PC-3 (cell line): ENCODE measurements at regions not wholly inside any gene's neighbourhood (a gene's known extent, or its start where the extent isn't known, plus 50 kb on each side); places are given as distances from the start of the nearest gene placed in this dataset.
"Not testable (repeated sequence)": the region's sequence is repeated elsewhere in the genome, so short reads cannot be mapped to it uniquely, and the experiment has no call there.

Experiments used
- ATAC-seq: fragments of 200-7000 bp; cut with Tn5 transposase; 2 replicates; pipeline ENCODE4 v1.9.1; 2020; ENCODE audit warnings: mild to moderate bottlenecking, moderate library complexity
- BruUV-seq: library from RNA; stranded (reverse); fragments of 400-500 nt; replicated peaks from 2 replicates; lab custom pipeline; 2021; lab: Mats Ljungman, UMichigan
- CTCF ChIA-PET: fragments of 300-600 bp; sonication (Branson Sonifier 250); formaldehyde crosslinking; loops from one replicate; lab custom pipeline; 2022; ENCODE audit warnings: antibody characterized with exemption; lab: Charles Lee
- POLR2A ChIA-PET: fragments of 300-600 bp; sonication (Branson Sonifier 250); formaldehyde crosslinking; loops from one replicate; lab custom pipeline; 2022; ENCODE audit warnings: antibody characterized with exemption; ENCODE audit not compliant: unreplicated experiment; lab: Charles Lee
- DNase-seq: peaks from one replicate; pipeline ENCODE4 v3.0.0-alpha.2; 2015
- H2AFZ ChIP-seq: fragments of 300-600 bp; sonication (generic); 2 replicates; pipeline ENCODE4 v1.6.0; 2016; ENCODE audit warnings: antibody characterized with exemption, low read length
- H3F3A ChIP-seq: fragments of 300-600 bp; sonication (generic); one replicate; pipeline ENCODE4 v1.6.0; 2017; ENCODE audit warnings: antibody characterized with exemption, low read length, control low read depth, mild to moderate bottlenecking; ENCODE audit not compliant: unreplicated experiment
- H3K27ac ChIP-seq: fragments of 300-600 bp; sonication (generic); 2 replicates; pipeline ENCODE4 v1.5.1; 2016; ENCODE audit warnings: mild to moderate bottlenecking, low read length
- H3K27me3 ChIP-seq: fragments of 300-600 bp; sonication (generic); 2 replicates; pipeline ENCODE4 v1.6.1; 2016; ENCODE audit warnings: low read length, mixed read lengths
- H3K36me3 ChIP-seq: fragments of 300-600 bp; sonication (generic); 2 replicates; pipeline ENCODE4 v1.6.1; 2016; ENCODE audit warnings: low read depth, mixed run types, low read length, mixed read lengths
- H3K4me1 ChIP-seq: fragments of 300-600 bp; sonication (generic); 2 replicates; pipeline ENCODE4 v1.5.1; 2016; ENCODE audit warnings: low read length; ENCODE audit not compliant: insufficient read depth
- H3K4me2 ChIP-seq: fragments of 300-600 bp; sonication (generic); 2 replicates; pipeline ENCODE4 v1.6.0; 2016; ENCODE audit warnings: low read length
- H3K4me3 ChIP-seq: fragments of 300-600 bp; sonication (generic); 2 replicates; pipeline ENCODE4 v1.5.1; 2016; ENCODE audit warnings: mild to moderate bottlenecking, low read length, mixed read lengths
- H3K79me2 ChIP-seq: fragments of 300-600 bp; sonication (generic); 2 replicates; pipeline ENCODE4 v1.6.1; 2017; ENCODE audit warnings: low read length, mixed read lengths
- H3K9ac ChIP-seq: fragments of 300-600 bp; sonication (generic); 2 replicates; pipeline ENCODE4 v1.6.0; 2016; ENCODE audit warnings: mild to moderate bottlenecking, low read length
- H3K9me2 ChIP-seq: fragments of 300-600 bp; sonication (generic); replicated peaks from 2 replicates; pipeline ENCODE4 v1.6.1; 2016; ENCODE audit warnings: mixed run types, low read length, mixed read lengths
- H3K9me3 ChIP-seq: fragments of 300-600 bp; sonication (generic); 2 replicates; pipeline ENCODE4 v1.6.1; 2016; ENCODE audit warnings: low read length, mixed read lengths
- H4K20me1 ChIP-seq: fragments of 300-600 bp; sonication (generic); 2 replicates; pipeline ENCODE4 v1.6.1; 2016; ENCODE audit warnings: low read length, mixed read lengths
- intact Hi-C: fragments of 100-400 bp; cut with micrococcal nuclease; formaldehyde crosslinking; loops from 2 replicates; pipeline ENCODE4 v1.9.0; 2023
- TF ChIP-seq, protein P1 (sequence below): fragments of 300-600 bp; sonication (generic); conservative IDR thresholded peaks from 2 replicates; pipeline ENCODE4 v1.5.1; 2017; ENCODE audit warnings: antibody characterized with exemption, low read depth, mild to moderate bottlenecking, low read length

DNA sequence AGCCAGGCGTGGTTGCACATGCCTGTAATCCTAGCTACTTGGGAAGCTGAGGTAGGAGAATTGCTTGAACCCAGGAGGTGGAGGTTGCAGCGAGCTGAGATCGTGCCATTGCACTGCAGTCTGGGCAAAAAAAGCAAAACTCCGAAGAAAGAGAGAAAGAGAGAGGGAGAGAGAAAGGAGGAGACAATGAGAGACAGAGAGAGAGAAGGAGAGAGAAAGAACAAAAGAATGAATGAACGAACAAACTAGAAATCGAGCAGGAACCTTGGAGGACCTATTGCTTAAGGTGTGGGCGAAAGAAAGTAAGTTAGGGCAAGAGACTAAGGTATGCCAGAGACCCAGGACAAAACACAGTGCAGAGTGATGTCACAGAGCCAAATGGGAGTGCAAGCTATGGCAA is 102.8 kb upstream of the FBXO28 start:
- H4K20me1 ChIP-seq, H3K9ac ChIP-seq, H3K4me2 ChIP-seq, H3K79me2 ChIP-seq, BruUV-seq, POLR2A ChIA-PET, intact Hi-C loops, H3K27me3 ChIP-seq, DNase-seq, H3K4me3 ChIP-seq, H3F3A ChIP-seq, H3K9me2 ChIP-seq, H3K27ac ChIP-seq, ATAC-seq, H3K4me1 ChIP-seq, H2AFZ ChIP-seq, CTCF ChIA-PET: not testable (repeated sequence)
- Histone ChIP-seq H3K9me3 (peaks cover 27% of the 10 kb centered on the region), H3K36me3 (peaks cover 13% of the 10 kb centered on the region)

DNA sequence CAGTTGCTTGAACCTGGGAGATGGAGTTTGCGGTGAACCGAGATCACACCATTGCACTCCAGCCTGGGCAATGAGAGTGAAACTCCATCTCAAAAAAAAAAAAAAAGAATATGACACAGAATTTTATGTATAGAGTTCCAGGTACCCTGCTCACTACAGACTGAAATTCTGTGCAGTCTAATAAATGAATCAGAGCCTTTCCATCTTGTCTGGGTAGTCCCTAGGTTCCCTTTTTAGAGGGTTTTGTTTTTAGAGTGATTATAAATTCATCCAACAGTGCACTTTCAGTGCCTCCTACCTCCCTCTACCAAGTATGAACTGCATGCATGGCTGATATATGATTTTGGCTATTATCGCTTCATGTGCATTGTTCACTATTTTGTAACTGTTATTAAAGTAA is 107.9 kb upstream of the FBXO28 start:
- H3K9ac ChIP-seq, H3K27ac ChIP-seq, H3K79me2 ChIP-seq, H3K9me3 ChIP-seq, CTCF ChIA-PET, H2AFZ ChIP-seq, H3K9me2 ChIP-seq, H3K27me3 ChIP-seq, DNase-seq, BruUV-seq, H3K4me2 ChIP-seq, H3K4me3 ChIP-seq, intact Hi-C loops, H3F3A ChIP-seq, ATAC-seq, POLR2A ChIA-PET, H4K20me1 ChIP-seq, H3K4me1 ChIP-seq: not testable (repeated sequence)
- H3K36me3 ChIP-seq = peaks cover 16% of the 10 kb centered on the region

DNA sequence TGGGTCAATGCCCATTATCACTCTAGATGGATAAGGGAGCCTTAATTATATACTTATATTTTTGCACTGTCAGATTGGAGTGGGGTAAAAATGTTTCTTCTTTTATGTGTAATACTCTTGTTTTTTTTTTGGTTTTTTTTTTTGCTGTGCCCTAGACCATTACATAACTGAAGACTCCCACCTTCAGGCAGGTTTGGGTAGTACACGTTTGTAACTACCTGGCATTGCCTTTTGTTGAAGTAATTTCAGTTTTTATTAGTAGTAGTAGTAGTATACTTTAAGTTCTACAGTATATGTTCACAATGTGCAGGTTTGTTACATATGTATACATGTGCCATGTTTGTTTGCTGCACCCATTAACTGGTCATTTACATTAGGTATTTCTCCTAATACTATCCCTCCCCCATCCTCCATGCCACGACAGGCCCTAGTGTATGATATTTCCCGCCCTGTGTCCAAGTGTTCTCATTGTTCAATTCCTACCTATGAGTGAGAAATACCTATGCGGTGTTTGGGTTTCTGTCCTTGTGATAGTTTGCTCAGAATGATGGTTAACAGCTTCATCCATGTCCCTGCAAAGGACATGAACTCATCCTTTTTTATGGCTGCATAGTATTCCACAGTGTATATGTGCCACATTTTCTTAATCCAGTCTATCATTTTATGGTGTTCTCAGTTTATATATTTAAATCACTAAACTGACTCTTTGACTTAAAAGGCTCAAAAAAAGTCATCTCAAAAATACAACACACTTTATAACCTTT is 109.2 kb upstream of the FBXO28 start:
- H3K4me2 ChIP-seq, H3K9me3 ChIP-seq, POLR2A ChIA-PET, H3K9me2 ChIP-seq, H3K4me3 ChIP-seq, ATAC-seq, H3K4me1 ChIP-seq, H3K27ac ChIP-seq, H3K79me2 ChIP-seq, H3K27me3 ChIP-seq, H4K20me1 ChIP-seq, H3K9ac ChIP-seq, H3F3A ChIP-seq, H2AFZ ChIP-seq, BruUV-seq, intact Hi-C loops, CTCF ChIA-PET: not testable (repeated sequence)
- TF ChIP-seq, protein P1, sequence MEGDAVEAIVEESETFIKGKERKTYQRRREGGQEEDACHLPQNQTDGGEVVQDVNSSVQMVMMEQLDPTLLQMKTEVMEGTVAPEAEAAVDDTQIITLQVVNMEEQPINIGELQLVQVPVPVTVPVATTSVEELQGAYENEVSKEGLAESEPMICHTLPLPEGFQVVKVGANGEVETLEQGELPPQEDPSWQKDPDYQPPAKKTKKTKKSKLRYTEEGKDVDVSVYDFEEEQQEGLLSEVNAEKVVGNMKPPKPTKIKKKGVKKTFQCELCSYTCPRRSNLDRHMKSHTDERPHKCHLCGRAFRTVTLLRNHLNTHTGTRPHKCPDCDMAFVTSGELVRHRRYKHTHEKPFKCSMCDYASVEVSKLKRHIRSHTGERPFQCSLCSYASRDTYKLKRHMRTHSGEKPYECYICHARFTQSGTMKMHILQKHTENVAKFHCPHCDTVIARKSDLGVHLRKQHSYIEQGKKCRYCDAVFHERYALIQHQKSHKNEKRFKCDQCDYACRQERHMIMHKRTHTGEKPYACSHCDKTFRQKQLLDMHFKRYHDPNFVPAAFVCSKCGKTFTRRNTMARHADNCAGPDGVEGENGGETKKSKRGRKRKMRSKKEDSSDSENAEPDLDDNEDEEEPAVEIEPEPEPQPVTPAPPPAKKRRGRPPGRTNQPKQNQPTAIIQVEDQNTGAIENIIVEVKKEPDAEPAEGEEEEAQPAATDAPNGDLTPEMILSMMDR = peak; percentile 57
- DNase-seq = peak; percentile 78
- H3K36me3 ChIP-seq = peaks cover 16% of the 10 kb centered on the region

DNA sequence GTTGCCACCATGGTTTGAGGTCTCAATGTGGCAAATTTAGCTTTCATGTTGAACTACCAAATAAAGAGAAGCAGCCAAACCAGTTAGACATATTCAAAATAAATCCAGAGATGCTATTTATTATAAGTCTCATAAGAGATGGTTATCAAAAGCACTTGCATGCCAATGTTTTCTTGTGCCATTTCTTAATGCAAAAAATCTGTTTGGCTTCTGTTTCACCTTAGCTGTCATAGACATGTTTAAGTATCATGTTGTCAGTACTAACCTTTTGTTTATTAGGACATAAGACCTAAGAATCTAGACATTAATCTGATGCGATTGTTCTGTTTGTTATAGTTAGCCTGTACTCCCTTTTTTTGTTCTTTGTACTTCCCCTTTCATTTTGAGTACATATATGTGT is 110.0 kb upstream of the FBXO28 start:
- DNase-seq, H2AFZ ChIP-seq, H3K9me2 ChIP-seq, H3K79me2 ChIP-seq, H3K4me2 ChIP-seq, H3K4me1 ChIP-seq, H3K27ac ChIP-seq, H3K9me3 ChIP-seq, intact Hi-C loops, H3K4me3 ChIP-seq, H3F3A ChIP-seq, BruUV-seq, POLR2A ChIA-PET, H4K20me1 ChIP-seq, CTCF ChIA-PET, H3K27me3 ChIP-seq, ATAC-seq, H3K9ac ChIP-seq: not testable (repeated sequence)
- H3K36me3 ChIP-seq = peaks cover 16% of the 10 kb centered on the region

DNA sequence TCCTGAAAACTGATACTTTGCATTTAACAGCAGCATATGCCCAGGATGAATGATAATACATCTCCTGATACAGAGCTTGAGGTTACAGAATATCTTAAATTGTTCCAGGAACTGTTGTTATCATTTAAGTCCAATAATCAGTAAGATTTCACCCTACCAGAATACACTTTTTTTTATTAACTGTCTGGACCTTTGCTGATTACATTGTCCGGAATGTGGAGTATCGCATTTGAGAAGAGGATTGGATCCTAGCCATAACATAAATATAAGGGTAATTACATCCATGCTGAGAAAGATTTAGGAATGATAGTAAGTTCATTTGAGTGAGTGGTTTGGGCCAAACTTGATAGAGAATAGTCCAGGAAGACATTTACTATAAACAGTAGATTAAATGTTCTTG is 112.2 kb upstream of the FBXO28 start:
- H3K9ac ChIP-seq, H3F3A ChIP-seq, H3K9me2 ChIP-seq, H3K27ac ChIP-seq, DNase-seq, H4K20me1 ChIP-seq, H3K9me3 ChIP-seq, H3K27me3 ChIP-seq, H3K4me3 ChIP-seq, H3K36me3 ChIP-seq, intact Hi-C loops, H2AFZ ChIP-seq, BruUV-seq, CTCF ChIA-PET, POLR2A ChIA-PET, H3K4me1 ChIP-seq, H3K4me2 ChIP-seq, ATAC-seq: not testable (repeated sequence)
- H3K79me2 ChIP-seq = peaks cover 20% of the 10 kb centered on the region

DNA sequence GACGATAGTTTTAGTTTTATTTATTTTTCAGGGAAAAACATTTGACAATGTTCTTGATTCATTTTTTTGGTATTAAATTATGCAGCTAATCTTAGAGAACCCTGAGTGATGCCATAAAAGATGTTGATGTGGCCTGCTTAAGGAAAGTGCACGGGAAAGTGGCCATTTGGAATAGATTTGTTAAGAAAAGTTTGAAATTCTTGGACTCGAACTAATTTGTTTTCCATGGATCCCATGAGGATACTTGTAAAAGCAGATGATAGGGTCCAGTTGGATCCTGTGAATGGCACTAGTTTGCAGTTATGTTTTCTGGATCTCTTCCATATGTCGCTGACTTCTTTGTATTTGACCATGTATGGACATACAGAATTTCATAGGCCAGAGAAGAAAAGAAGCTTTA is 114.2 kb upstream of the FBXO28 start:
- H3K4me1 ChIP-seq, DNase-seq, H3K9me3 ChIP-seq, H3K9ac ChIP-seq, BruUV-seq, H2AFZ ChIP-seq, H3K27ac ChIP-seq, ATAC-seq, H3K27me3 ChIP-seq, H3K4me3 ChIP-seq, H4K20me1 ChIP-seq, POLR2A ChIA-PET, H3F3A ChIP-seq, CTCF ChIA-PET, H3K9me2 ChIP-seq, H3K36me3 ChIP-seq, H3K4me2 ChIP-seq: not testable (repeated sequence)
- peaks cover 34% of the 10 kb centered on the region for H3K79me2 ChIP-seq
- intact Hi-C loops = loop anchor here (10.0 kb wide), 1 partner anchor 55 kb away; no protein-coding TSS in a partner anchor
